Ovary (tissue), 7 donors: ENCODE measurements at regions not wholly inside any gene's neighbourhood (a gene's known extent, or its start where the extent isn't known, plus 50 kb on each side); places are given as distances from the start of the nearest gene placed in this dataset.
"Not testable (repeated sequence)": the region's sequence is repeated elsewhere in the genome, so short reads cannot be mapped to it uniquely, and the experiment has no call there.

ENCODE experiments used
- DNase-seq, 5 donors: peaks; one replicate each; pipeline ENCODE4 v3.0.0-alpha.2; 2019 to 2020
- H3K27ac ChIP-seq, 2 donors: fragments of 200-600 bp; one replicate each; pipeline versions ENCODE4 v1.5.1 to v1.8.0; 2019 to 2022
- H3K27me3 ChIP-seq: fragments of 200-600 bp; one replicate; pipeline ENCODE4 v1.8.0; 2022
- H3K36me3 ChIP-seq: fragments of 200-600 bp; sonication (generic); one replicate; pipeline ENCODE4 v1.5.1; 2019
- H3K4me1 ChIP-seq: one replicate; pipeline ENCODE4 v1.8.1; 2013; ENCODE audit warnings: mild to moderate bottlenecking, moderate library complexity; ENCODE audit not compliant: insufficient read depth
- H3K4me3 ChIP-seq: fragments of 200-600 bp; sonication (generic); one replicate; pipeline ENCODE4 v1.5.1; 2017
- H3K9me3 ChIP-seq, 2 donors: fragments of 200-600 bp in 1 of 2; sonication (generic) in 1 of 2; one replicate each; pipeline versions ENCODE4 v1.5.1 to v1.8.1; 2013 to 2019; ENCODE audit warnings: mild to moderate bottlenecking in 1 of 2, moderate library complexity in 1 of 2
- EP300 ChIP-seq: sonication (generic); formaldehyde crosslinking; IDR thresholded peaks from one replicate; pipeline ENCODE4 v1.6.1; 2017; ENCODE audit warnings: antibody characterized with exemption
- POLR2A ChIP-seq: fragments of 450-650 bp; IDR thresholded peaks from one replicate; pipeline ENCODE4 v1.6.1; 2017; ENCODE audit warnings: antibody characterized with exemption, mild to moderate bottlenecking, moderate library complexity
- WGBS, 3 donors: extraction: QIAGEN DNeasy Blood & Tissue Kit in 1 of 3; methylation state at CpG; one replicate each; pipeline versions ENCODE4 v1.1.5 to v1.1.7; 2013 to 2017; 5-methylcytosine and 5-hydroxymethylcytosine counted together
- intact Hi-C, 4 donors: fragments of 100-400 bp; cut with DNase I; formaldehyde crosslinking; loops; one replicate each; pipeline versions ENCODE4 v1.11.0 to v1.15.1; 2022 to 2023
- TF ChIP-seq, protein P1 (sequence below), 3 donors: fragments of 450-650 bp in 2 of 3; fragments of 200-600 bp in 1 of 3; IDR thresholded peaks; one replicate each; pipeline versions ENCODE4 v1.5.1 to v1.8.0; 2016 to 2022; ENCODE audit warnings: antibody characterized with exemption in 3 of 3, mild to moderate bottlenecking in 1 of 3
- donor health status: DM: no; HTN: no; CAD: no; lungs with moderate emphysema.
- donor health status: DM: no; HTN: no; CAD: no.
- donor health status: Bipolar disorder and iron deficiency.
- donor health status: DM: no; HTN: no; CAD: no.
- donor health status: DM: yes; HTN: yes; CAD: no.

DNA sequence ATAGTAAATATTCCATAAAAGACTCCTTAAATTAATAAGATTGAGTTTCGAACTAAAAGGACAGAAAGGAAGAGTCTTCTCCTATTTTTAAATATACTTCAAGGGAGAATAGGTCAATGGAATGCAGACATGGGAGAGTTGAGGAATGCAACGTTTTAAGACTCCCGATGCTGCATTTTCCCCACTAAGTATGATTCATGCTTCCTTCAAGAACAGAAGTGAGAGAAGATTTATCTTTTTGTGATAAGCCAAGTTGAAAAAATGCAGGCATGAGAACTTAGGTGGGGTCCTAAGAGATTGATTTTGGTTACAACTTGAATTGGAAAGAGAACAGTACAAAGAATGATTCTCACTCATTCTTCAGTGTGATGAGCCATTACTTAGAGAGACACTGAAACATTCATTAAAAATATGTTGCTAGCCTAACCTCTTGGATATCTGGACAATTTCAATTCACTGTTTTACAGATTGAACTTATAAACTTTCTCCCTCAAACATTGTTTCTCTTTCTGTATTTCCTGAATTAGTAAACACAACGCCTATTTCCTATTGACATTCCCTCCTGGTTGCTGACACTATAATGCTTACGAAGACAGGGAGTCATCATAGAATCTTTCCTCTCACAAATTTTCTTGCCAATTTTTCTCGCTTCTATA is 1666.1 kb upstream of the WWC1 start:
- Histone ChIP-seq H3K9me3 (no peaks in the 10 kb centered on the region), H3K4me3 (no peak overlapping the region), H3K4me1 (no peaks in the 10 kb centered on the region), H3K27ac (no peak overlapping the region), H3K27me3 (no peaks in the 10 kb centered on the region), H3K36me3 (no peaks in the 10 kb centered on the region)
- intact Hi-C loops = no loop called here
- TF ChIP-seq POLR2A = no peak
- TF ChIP-seq, protein P1, sequence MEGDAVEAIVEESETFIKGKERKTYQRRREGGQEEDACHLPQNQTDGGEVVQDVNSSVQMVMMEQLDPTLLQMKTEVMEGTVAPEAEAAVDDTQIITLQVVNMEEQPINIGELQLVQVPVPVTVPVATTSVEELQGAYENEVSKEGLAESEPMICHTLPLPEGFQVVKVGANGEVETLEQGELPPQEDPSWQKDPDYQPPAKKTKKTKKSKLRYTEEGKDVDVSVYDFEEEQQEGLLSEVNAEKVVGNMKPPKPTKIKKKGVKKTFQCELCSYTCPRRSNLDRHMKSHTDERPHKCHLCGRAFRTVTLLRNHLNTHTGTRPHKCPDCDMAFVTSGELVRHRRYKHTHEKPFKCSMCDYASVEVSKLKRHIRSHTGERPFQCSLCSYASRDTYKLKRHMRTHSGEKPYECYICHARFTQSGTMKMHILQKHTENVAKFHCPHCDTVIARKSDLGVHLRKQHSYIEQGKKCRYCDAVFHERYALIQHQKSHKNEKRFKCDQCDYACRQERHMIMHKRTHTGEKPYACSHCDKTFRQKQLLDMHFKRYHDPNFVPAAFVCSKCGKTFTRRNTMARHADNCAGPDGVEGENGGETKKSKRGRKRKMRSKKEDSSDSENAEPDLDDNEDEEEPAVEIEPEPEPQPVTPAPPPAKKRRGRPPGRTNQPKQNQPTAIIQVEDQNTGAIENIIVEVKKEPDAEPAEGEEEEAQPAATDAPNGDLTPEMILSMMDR (IDR thresholded peaks at IDR 0.05) = no peak
- no peak for TF ChIP-seq EP300
- 14 to 28% (median 15%) methylated on average over 6 of the region's 6 CpGs for WGBS, 3 donors
- DNase-seq = no peak

DNA sequence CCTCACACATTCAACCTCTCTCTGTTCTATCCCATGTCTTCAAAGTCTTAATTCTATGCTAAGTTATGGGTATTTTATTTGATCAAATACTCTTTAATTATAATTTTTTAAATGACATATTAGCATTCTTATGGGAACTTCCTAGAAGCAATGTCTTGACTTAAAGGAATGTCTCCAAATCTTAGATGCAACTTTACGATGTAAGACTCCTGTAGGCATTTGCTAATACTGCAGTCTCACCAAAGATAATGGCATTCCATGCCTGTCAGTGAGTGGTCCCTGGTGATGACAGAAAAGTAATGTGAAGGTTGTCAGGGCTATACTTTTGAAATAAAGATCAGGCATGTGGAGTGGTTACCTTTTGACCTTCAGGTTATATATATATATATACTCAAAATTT is 1654.2 kb upstream of the WWC1 start:
- intact Hi-C loops = no loop called here
- no peaks in the 10 kb centered on the region for H3K36me3 ChIP-seq
- no peak for DNase-seq
- WGBS, 3 donors = 84 to 94% (median 89%) methylated on average over 1 of the region's 1 CpG
- H3K27ac ChIP-seq = no peak overlapping the region
- H3K4me1 ChIP-seq = no peaks in the 10 kb centered on the region
- H3K9me3 ChIP-seq = no peaks in the 10 kb centered on the region
- H3K27me3 ChIP-seq = no peaks in the 10 kb centered on the region
- H3K4me3 ChIP-seq = no peak overlapping the region
- no peak for TF ChIP-seq POLR2A
- TF ChIP-seq, protein P1 (IDR thresholded peaks at IDR 0.05) = no peak
- no peak for TF ChIP-seq EP300

DNA sequence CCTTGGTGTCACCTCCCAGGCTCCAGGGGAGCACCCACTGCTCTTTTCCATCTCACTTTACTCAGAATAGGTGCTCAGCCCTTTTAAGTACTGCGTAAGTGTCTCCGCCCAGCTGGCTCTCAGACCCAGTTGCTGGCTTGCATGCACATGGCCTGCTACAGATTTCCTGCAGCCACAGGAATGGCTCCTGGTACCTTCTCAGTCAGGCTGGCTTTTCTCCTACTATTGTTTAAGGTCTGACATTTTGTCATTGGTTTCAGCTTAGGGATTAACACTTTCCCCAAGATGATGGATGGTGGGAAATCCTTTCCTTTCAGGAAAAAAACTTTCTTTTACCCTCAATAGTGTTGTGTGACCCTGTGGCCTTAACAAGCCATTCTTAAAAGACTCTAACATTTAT is 1652.3 kb upstream of the WWC1 start:
- Histone ChIP-seq H3K27me3 (no peaks in the 10 kb centered on the region), H3K4me1 (no peaks in the 10 kb centered on the region), H3K27ac (no peak overlapping the region), H3K9me3 (no peaks in the 10 kb centered on the region), H3K36me3 (no peaks in the 10 kb centered on the region), H3K4me3 (no peak overlapping the region)
- TF ChIP-seq, protein P1 (IDR thresholded peaks at IDR 0.05) = no peak
- TF ChIP-seq EP300 = no peak
- no peak for TF ChIP-seq POLR2A
- 93 to 100% (median 100%) methylated on average over 2 of the region's 2 CpGs for WGBS, 3 donors
- intact Hi-C loops = no loop called here
- DNase-seq = no peak

DNA sequence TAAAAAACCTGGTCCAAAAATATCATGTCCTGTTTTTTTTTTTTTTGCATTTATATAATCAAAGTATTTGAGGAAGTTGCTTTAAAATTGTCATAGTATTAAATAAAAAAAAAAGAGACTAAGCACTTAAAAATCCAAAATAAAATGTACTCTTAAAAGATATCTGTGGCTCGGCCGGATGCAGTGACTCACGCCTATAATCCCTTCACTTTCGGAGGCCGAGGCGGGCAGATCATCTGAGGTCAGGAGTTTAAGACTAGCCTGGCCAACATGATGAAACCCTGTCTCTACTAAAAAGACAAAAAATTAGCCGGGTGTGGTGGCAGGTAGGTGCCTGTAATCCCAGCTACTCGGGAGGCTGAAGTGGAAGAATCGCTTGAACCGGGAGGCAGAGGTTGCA is 1651.3 kb upstream of the WWC1 start:
- H3K4me1 ChIP-seq, H3K36me3 ChIP-seq, intact Hi-C loops, DNase-seq, H3K9me3 ChIP-seq, H3K27ac ChIP-seq, H3K27me3 ChIP-seq, H3K4me3 ChIP-seq: not testable (repeated sequence)
- WGBS, 3 donors = 56 to 68% (median 60%) methylated on average over 10 of the region's 10 CpGs

DNA sequence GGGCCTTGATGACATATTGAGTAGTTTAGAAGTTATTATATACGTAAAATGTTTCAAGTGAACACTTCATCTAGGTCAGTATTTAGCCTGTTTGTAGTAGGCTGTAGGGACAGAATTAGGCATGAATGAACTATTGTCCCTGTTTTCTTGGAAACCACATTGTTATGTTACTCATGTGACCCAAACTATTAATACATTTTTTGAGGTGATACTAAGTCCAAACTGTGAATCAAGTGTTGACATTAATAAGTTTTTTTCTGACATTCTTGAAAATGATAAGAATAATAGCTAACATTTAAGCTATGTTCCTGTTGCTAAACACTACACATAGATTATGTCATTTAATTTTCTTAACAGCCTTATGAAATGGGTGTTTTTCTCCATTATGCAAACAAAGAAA is 1642.7 kb upstream of the WWC1 start:
- no peak for DNase-seq
- no peak for TF ChIP-seq EP300
- TF ChIP-seq, protein P1 (IDR thresholded peaks at IDR 0.05) = no peak
- TF ChIP-seq POLR2A = no peak
- no peak overlapping the region for H3K4me3 ChIP-seq
- no peak overlapping the region for H3K27ac ChIP-seq
- H3K4me1 ChIP-seq = no peaks in the 10 kb centered on the region
- intact Hi-C loops = no loop called here
- WGBS, 3 donors = 68 to 84% (median 80%) methylated on average over 1 of the region's 1 CpG
- H3K9me3 ChIP-seq = no peaks in the 10 kb centered on the region
- no peaks in the 10 kb centered on the region for H3K36me3 ChIP-seq
- no peaks in the 10 kb centered on the region for H3K27me3 ChIP-seq
